ENCODE measurements at regions not wholly inside any gene's neighbourhood (a gene's known extent, or its start where the extent isn't known, plus 50 kb on each side); places are given as distances from the start of the nearest gene placed in this dataset.

- DNase-seq = no peak
- Histone ChIP-seq H3K27ac (no peak overlapping the region), H3K9me3 (replicated peaks in 1 of 3) (no peaks in the 10 kb centered on the region), H3K4me1 (replicated peaks in 1 of 2) (no peaks in the 10 kb centered on the region), H3K36me3 (replicated peaks in 1 of 2) (no peaks in the 10 kb centered on the region), H3K4me3 (no peak overlapping the region), H3K27me3 (no peaks in the 10 kb centered on the region)
- TF ChIP-seq POLR2A (IDR thresholded peaks at IDR 0.05) (no peak), CTCF (IDR thresholded peaks at IDR 0.05) (no peak)
- intact Hi-C loops (cut with DNase I) = no loop called here
These were observed 268.5 kb downstream of the SQOR start for GRCh38 chr15:45903283-45903682.

- no peak overlapping the region for H3K27ac ChIP-seq
- TF ChIP-seq POLR2A (IDR thresholded peaks at IDR 0.05) (no peak), CTCF (IDR thresholded peaks at IDR 0.05) (no peak)
- H3K36me3 ChIP-seq (replicated peaks in 1 of 2) = no peaks in the 10 kb centered on the region
- H3K9me3 ChIP-seq (replicated peaks in 1 of 3) = no peaks in the 10 kb centered on the region
- intact Hi-C loops (cut with DNase I) = no loop called here
- no peaks in the 10 kb centered on the region for H3K4me1 ChIP-seq (replicated peaks in 1 of 2)
- no peak overlapping the region for H3K4me3 ChIP-seq
- WGBS, 4 donors = 81 to 88% (median 84%) methylated on average over 3 of the region's 3 CpGs
- no peak for DNase-seq
- no peaks in the 10 kb centered on the region for H3K27me3 ChIP-seq
These were observed 269.2 kb downstream of the SQOR start for GRCh38 chr15:45904019-45904418.

GRCh38 chr15:45906230-45906629, 271.4 kb downstream of the SQOR start:
- WGBS, 4 donors = 50 to 56% (median 55%) methylated on average over 2 of the region's 2 CpGs
- DNase-seq = no peak
- H3K4me3 ChIP-seq = no peak overlapping the region
- no peaks in the 10 kb centered on the region for H3K27me3 ChIP-seq
- TF ChIP-seq CTCF (IDR thresholded peaks at IDR 0.05) (no peak), POLR2A (IDR thresholded peaks at IDR 0.05) (no peak)
- no peaks in the 10 kb centered on the region for H3K9me3 ChIP-seq (replicated peaks in 1 of 3)
- intact Hi-C loops (cut with DNase I) = no loop called here
- no peak overlapping the region for H3K27ac ChIP-seq
- H3K36me3 ChIP-seq (replicated peaks in 1 of 2) = no peaks in the 10 kb centered on the region
- no peaks in the 10 kb centered on the region for H3K4me1 ChIP-seq (replicated peaks in 1 of 2)

- no peak for DNase-seq
- Histone ChIP-seq H3K36me3 (replicated peaks in 1 of 2) (no peaks in the 10 kb centered on the region), H3K27ac (no peak overlapping the region), H3K27me3 (no peaks in the 10 kb centered on the region), H3K9me3 (replicated peaks in 1 of 3) (no peaks in the 10 kb centered on the region), H3K4me3 (no peak overlapping the region), H3K4me1 (replicated peaks in 1 of 2) (no peaks in the 10 kb centered on the region)
- 45 to 60% (median 56%) methylated on average over 3 of the region's 3 CpGs for WGBS, 4 donors
- TF ChIP-seq CTCF (IDR thresholded peaks at IDR 0.05) (no peak), POLR2A (IDR thresholded peaks at IDR 0.05) (no peak)
- intact Hi-C loops (cut with DNase I) = no loop called here
These were observed 275.8 kb downstream of the SQOR start for GRCh38 chr15:45910671-45911070.

All from adrenal gland (tissue), 9 donors.